Muscle layer of colon (tissue), 2 donors: ENCODE measurements at regions not wholly inside any gene's neighbourhood (a gene's known extent, or its start where the extent isn't known, plus 50 kb on each side); places are given as distances from the start of the nearest gene placed in this dataset.
"Not testable (repeated sequence)": the region's sequence is repeated elsewhere in the genome, so short reads cannot be mapped to it uniquely, and the experiment has no call there.

Experiments
- H3K27ac ChIP-seq: one replicate; pipeline ENCODE4 v1.7.0; 2013; ENCODE audit warnings: low read depth, mild to moderate bottlenecking, low read length, moderate library complexity
- H3K27me3 ChIP-seq, 2 donors: one replicate each; pipeline ENCODE4 v1.7.0; 2013; ENCODE audit warnings: low read length in 2 of 2, mild to moderate bottlenecking in 2 of 2; ENCODE audit not compliant: insufficient read depth in 2 of 2, control insufficient read depth in 1 of 2
- H3K36me3 ChIP-seq: one replicate; pipeline ENCODE4 v1.7.0; 2013; ENCODE audit warnings: mild to moderate bottlenecking, low read length; ENCODE audit not compliant: insufficient read depth
- H3K4me1 ChIP-seq: one replicate; pipeline ENCODE4 v1.7.0; 2013; ENCODE audit warnings: mild to moderate bottlenecking, low read length; ENCODE audit not compliant: insufficient read depth
- H3K4me3 ChIP-seq, 2 donors: one replicate each; pipeline ENCODE4 v1.7.0; 2013; ENCODE audit warnings: low read length in 2 of 2, low read depth in 1 of 2, mild to moderate bottlenecking in 1 of 2, moderate library complexity in 1 of 2
- H3K9ac ChIP-seq: one replicate; pipeline ENCODE4 v1.7.0; 2013; ENCODE audit warnings: low read length
- H3K9me3 ChIP-seq: one replicate; pipeline ENCODE4 v1.7.0; 2013; ENCODE audit warnings: mild to moderate bottlenecking, low read length
- donor health status: abdominal sarcoma.
- donor health status: Adenocarcinoma of cecum.

DNA sequence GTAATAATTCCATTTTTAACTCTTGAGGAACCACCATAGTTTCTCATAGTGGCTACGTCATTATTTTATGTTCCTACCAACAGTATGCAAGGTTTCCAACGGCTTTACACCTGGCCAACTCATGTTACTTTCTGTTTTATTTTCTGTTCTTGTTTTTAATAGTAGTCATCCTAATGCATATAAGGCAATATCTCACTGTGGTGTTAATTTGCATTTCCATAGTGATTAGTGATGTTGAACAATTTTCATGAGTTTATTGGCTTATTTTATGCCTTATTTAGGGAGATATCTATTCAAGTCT, 465.5 kb upstream of the KLF6 start:
- H3K4me3 ChIP-seq: no peak overlapping the region
- H3K9ac ChIP-seq: no peak overlapping the region
- peaks cover 14% of the 10 kb centered on the region for H3K4me1 ChIP-seq
- H3K27me3 ChIP-seq: no peaks in the 10 kb centered on the region
- no peak overlapping the region for H3K27ac ChIP-seq
- H3K9me3 ChIP-seq: no peaks in the 10 kb centered on the region
- no peaks in the 10 kb centered on the region for H3K36me3 ChIP-seq

- no peak overlapping the region for H3K4me3 ChIP-seq
- H3K4me1 ChIP-seq: peaks cover 14% of the 10 kb centered on the region
- no peaks in the 10 kb centered on the region for H3K36me3 ChIP-seq
- H3K9ac ChIP-seq: no peak overlapping the region
- no peaks in the 10 kb centered on the region for H3K27me3 ChIP-seq
- no peak overlapping the region for H3K27ac ChIP-seq
- no peaks in the 10 kb centered on the region for H3K9me3 ChIP-seq
These were observed 465.0 kb upstream of the KLF6 start for GRCh38 chr10:4249841-4250586.

DNA sequence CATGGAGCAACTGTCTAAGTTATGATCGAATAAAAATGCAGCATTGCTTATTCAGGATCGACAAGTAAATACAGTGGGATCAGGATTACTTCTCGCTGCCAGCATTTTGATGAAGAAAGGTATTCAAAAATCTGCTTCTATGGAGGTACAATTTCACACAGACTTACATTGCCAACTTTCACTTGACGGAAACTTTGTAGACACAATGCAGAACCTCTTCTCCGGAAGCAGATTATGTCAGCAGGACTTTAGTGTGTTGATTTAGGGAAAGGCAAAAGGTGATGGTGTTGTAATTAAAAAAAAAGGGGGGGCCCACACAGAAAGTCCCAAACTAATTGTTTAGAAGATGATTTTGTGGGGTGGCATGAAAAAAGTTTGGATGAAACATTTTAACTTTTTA, 462.4 kb upstream of the KLF6 start:
- Histone ChIP-seq H3K27me3 (no peaks in the 10 kb centered on the region), H3K27ac (no peak overlapping the region), H3K9ac (no peak overlapping the region), H3K9me3 (no peaks in the 10 kb centered on the region), H3K4me3 (no peak overlapping the region), H3K4me1 (peaks cover 34% of the 10 kb centered on the region), H3K36me3 (no peaks in the 10 kb centered on the region)

- H3K4me3 ChIP-seq: no peak overlapping the region
- no peaks in the 10 kb centered on the region for H3K27me3 ChIP-seq
- H3K9ac ChIP-seq: no peak overlapping the region
- H3K4me1 ChIP-seq: peaks cover 37% of the 10 kb centered on the region
- no peaks in the 10 kb centered on the region for H3K36me3 ChIP-seq
- H3K9me3 ChIP-seq: no peaks in the 10 kb centered on the region
- no peak overlapping the region for H3K27ac ChIP-seq
These were observed 461.9 kb upstream of the KLF6 start for GRCh38 chr10:4246881-4247358.

GRCh38 chr10:4243651-4244050, 458.6 kb upstream of the KLF6 start:
- Histone ChIP-seq H3K27me3 (no peaks in the 10 kb centered on the region), H3K4me3 (peak overlapping the region in 1 of 2 donors; percentile 19), H3K9ac (no peak overlapping the region), H3K4me1 (peaks cover 51% of the 10 kb centered on the region), H3K27ac (peak overlapping the region; percentile 83), H3K9me3 (no peaks in the 10 kb centered on the region), H3K36me3 (no peaks in the 10 kb centered on the region)

DNA sequence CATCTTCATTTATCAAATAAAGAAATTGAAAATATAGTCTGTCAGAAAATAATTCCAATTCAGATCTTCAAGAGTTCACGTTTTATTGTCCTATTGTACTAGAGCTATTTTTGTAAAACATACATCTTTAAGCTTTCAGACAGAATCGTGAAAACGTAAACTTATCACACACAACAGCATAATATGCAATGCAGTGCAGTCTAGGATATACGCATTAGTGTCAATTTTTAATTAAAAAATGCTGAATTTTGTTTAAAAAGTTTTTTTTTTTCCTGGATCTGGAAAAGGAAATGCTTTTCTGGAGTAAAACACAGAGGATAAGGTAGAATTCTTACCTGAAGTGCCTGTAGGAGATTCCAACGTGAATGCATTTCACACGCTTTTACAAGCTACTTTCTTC, 458.2 kb upstream of the KLF6 start:
- H3K9ac ChIP-seq: peak overlapping the region; percentile 7
- H3K27ac ChIP-seq: peak overlapping the region; percentile 83
- H3K4me3 ChIP-seq: peak overlapping the region in 1 of 2 donors; percentile 44

DNA sequence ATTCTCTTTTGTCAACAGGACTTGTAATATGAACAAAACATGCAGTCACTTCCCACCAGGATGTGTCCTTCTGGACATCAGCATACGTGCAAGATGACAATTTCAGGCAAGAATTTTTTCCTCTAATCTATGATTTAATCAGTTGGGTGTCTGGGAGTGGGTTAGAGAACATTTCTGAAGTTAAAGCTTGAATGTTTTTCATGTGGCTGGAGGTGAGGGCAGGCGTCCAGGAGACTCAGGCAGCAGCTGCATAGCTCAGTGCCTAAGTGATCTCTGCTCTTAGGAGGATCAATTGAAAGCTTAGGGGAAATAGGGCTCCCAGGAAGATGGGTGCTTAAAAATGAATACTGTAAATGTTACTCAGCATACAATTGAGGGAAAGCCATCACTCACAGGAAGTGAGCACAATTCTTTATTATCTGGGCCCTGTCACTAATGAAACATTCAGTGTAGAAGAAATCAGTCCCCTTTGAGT, 457.6 kb upstream of the KLF6 start:
- Histone ChIP-seq H3K9me3 (no peaks in the 10 kb centered on the region), H3K27ac (peak overlapping the region; percentile 83), H3K4me3 (peak overlapping the region; percentile 34 to 44), H3K27me3 (no peaks in the 10 kb centered on the region), H3K36me3 (no peaks in the 10 kb centered on the region), H3K9ac (peak overlapping the region; percentile 7), H3K4me1 (peaks cover 51% of the 10 kb centered on the region)

More for the DNA sequence above, 458.2 kb upstream of the KLF6 start:
- H3K36me3 ChIP-seq: no peaks in the 10 kb centered on the region
- H3K9me3 ChIP-seq: no peaks in the 10 kb centered on the region
- no peaks in the 10 kb centered on the region for H3K27me3 ChIP-seq
- peaks cover 51% of the 10 kb centered on the region for H3K4me1 ChIP-seq

DNA sequence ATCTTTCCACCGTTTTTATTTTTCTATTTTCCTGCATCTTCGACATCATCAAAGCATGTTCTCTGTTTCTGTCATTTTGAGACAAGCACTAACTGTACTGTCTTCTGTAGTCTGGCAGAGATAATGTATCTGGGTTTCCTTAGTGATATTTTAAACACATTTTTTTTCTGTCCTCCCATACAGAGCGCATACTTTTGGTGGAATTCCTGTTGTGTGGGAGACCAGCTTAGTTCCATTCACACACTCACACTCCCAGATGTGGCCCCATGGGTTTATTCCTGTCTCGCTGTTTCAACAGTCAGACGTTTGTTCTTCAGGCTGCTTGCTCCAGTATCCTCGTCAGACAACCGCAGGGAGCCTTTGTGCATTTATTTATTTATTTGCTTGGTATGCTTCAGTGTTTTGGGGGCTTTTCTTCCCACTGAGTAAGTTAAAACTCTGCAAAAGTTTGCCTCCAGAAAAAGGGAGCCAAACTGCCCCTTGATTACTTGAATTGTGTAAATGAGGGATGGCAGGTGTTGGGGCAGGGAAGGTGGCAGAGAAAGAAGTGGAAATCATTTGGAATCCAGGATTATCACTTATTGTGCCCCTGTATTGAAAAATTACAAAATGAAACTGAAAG, 456.8 kb upstream of the KLF6 start:
- Histone ChIP-seq H3K27ac (peak overlapping the region; percentile 83), H3K9me3 (no peaks in the 10 kb centered on the region), H3K9ac (peak overlapping the region; percentile 7), H3K4me3 (peak overlapping the region; percentile 34 to 44), H3K36me3 (no peaks in the 10 kb centered on the region), H3K4me1 (peaks cover 44% of the 10 kb centered on the region), H3K27me3 (no peaks in the 10 kb centered on the region)

DNA sequence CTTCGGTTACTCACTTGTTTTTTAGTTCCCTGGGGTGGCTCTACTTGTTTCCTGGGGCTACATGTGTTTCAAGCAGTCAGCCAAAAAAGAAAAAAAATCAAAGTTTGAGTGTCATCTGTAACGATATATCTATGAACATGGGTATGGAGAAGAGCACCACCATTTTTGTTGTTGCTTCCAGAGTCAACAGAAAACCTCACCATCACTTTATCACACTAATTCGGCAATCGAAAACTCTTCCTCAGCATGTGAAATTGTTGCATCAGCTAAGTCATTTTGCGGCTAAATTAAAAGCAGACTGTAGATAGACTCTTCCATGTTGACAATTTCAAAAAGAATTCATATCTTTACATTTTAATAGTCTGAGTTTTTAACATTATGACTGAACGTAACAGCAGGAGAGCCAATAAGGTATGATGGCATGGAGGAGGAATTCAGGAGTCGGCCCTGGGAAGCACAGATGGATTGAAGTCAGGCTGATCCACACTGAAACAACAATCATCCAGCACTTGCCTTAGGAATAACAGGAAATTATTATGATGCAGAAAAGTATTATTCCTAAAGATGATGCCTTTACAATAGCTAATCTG, 455.7 kb upstream of the KLF6 start:
- Histone ChIP-seq H3K27me3 (no peaks in the 10 kb centered on the region), H3K4me3 (no peak overlapping the region), H3K9ac (no peak overlapping the region), H3K4me1 (peaks cover 38% of the 10 kb centered on the region), H3K27ac (peak overlapping the region; percentile 83), H3K36me3 (no peaks in the 10 kb centered on the region), H3K9me3 (no peaks in the 10 kb centered on the region)

DNA sequence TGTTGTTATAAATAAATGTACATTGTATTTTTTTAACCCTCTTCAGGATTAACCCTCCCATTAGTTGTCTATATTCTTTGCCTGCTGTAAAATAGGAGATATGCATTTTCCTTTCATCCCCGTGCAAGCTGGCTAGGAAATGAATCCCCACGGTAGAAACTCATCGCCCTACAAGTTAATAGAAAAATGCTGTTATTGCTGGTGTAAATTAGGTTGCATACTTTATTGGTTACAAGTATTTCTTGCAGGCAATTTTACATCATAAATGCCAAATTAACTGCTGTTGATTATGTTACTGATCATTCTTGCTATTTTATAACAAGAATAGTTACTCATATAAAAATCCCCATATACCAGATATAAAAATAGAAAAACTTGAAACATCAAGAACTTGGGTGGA, 454.2 kb upstream of the KLF6 start:
- H3K4me1 ChIP-seq: peaks cover 36% of the 10 kb centered on the region
- H3K4me3 ChIP-seq: no peak overlapping the region
- H3K27me3 ChIP-seq: no peaks in the 10 kb centered on the region
- no peak overlapping the region for H3K27ac ChIP-seq
- H3K9ac ChIP-seq: no peak overlapping the region
- no peaks in the 10 kb centered on the region for H3K9me3 ChIP-seq
- no peaks in the 10 kb centered on the region for H3K36me3 ChIP-seq

GRCh38 chr10:4236905-4237304, 451.9 kb upstream of the KLF6 start:
- not testable (repeated sequence) for H3K9ac ChIP-seq, H3K27ac ChIP-seq, H3K4me3 ChIP-seq, H3K9me3 ChIP-seq, H3K27me3 ChIP-seq, H3K36me3 ChIP-seq
- peaks cover 15% of the 10 kb centered on the region for H3K4me1 ChIP-seq
